Transverse colon (tissue), 4 donors: ENCODE measurements at regions not wholly inside any gene's neighbourhood (a gene's known extent, or its start where the extent isn't known, plus 50 kb on each side); places are given as distances from the start of the nearest gene placed in this dataset.

Experiments used
- DNase-seq: peaks from one replicate; pipeline ENCODE4 v3.0.0-alpha.2; 2019
- H3K27ac ChIP-seq, 4 donors: fragments of 200-600 bp; sonication (generic); 2 replicates each; pipeline ENCODE4 v1.5.1; 2016 to 2018; ENCODE audit warnings: inconsistent platforms in 4 of 4
- H3K27me3 ChIP-seq: fragments of 200-600 bp; sonication (generic); 2 replicates; pipeline ENCODE4 v1.5.1; 2017; ENCODE audit warnings: inconsistent platforms
- H3K36me3 ChIP-seq, 4 donors: fragments of 200-600 bp; sonication (generic); 2 replicates each; pipeline ENCODE4 v1.5.1; 2017 to 2019; ENCODE audit warnings: inconsistent platforms in 4 of 4
- H3K4me1 ChIP-seq, 4 donors: fragments of 200-600 bp; sonication (generic); 2 replicates each; pipeline ENCODE4 v1.5.1; 2017 to 2020; ENCODE audit warnings: inconsistent platforms in 4 of 4
- H3K4me3 ChIP-seq, 4 donors: fragments of 200-600 bp; sonication (generic); 1 replicate in 1 of 4; 2 replicates in 3 of 4; pipeline versions ENCODE4 v1.5.1 to v1.6.1; 2017 to 2019; ENCODE audit warnings: inconsistent platforms in 4 of 4
- H3K9me3 ChIP-seq, 2 donors: fragments of 200-600 bp; sonication (generic); 2 replicates each; pipeline ENCODE4 v1.5.1; 2017 to 2019; ENCODE audit warnings: inconsistent platforms in 2 of 2
- CTCF ChIP-seq, 5 experiments: fragments of 200-600 bp in 3 of 5; fragments of 450-650 bp in 2 of 5; sonication (generic) in 3 of 5; IDR thresholded peaks; 1 replicate in 2 of 5; 2 replicates in 3 of 5; pipeline ENCODE4 v1.5.1; 2016 to 2017; ENCODE audit warnings: antibody characterized with exemption in 5 of 5, inconsistent platforms in 3 of 5, mild to moderate bottlenecking in 2 of 5, moderate library complexity in 1 of 5
- EP300 ChIP-seq: sonication (generic); formaldehyde crosslinking; IDR thresholded peaks from one replicate; pipeline ENCODE4 v1.6.1; 2017; ENCODE audit warnings: antibody characterized with exemption, low read depth
- POLR2A ChIP-seq: fragments of 450-650 bp; IDR thresholded peaks from one replicate; pipeline ENCODE4 v1.6.1; 2016; ENCODE audit warnings: antibody characterized with exemption, mild to moderate bottlenecking, moderate library complexity
- POLR2AphosphoS5 ChIP-seq, 3 donors: sonication (generic); formaldehyde crosslinking; IDR thresholded peaks; one replicate each; pipeline ENCODE4 v1.6.1; 2016; ENCODE audit warnings: antibody characterized with exemption in 3 of 3
- WGBS, 2 donors: methylation state at CpG; one replicate each; pipeline ENCODE4 v1.1.5; 2018; ENCODE audit warnings: low coverage in 1 of 2; 5-methylcytosine and 5-hydroxymethylcytosine counted together
- in situ Hi-C, 4 donors: fragments of 200-750 bp; cut with MboI; loops; one replicate each; pipeline versions ENCODE4 v1.15.0 to v1.15.1; 2017; ENCODE audit warnings: low sequenced_read_pairs in 3 of 4, low pct_ligation_motif_present in 1 of 4, low pct_unique_long_range_greater_than_20kb in 1 of 4
- intact Hi-C: fragments of 100-400 bp; cut with DNase I; formaldehyde crosslinking; loops from one replicate; pipeline ENCODE4 v1.15.1; 2023; ENCODE audit warnings: low total_unique reads

- H3K4me1 ChIP-seq: no peaks in the 10 kb centered on the region
- TF ChIP-seq EP300: no peak
- TF ChIP-seq POLR2AphosphoS5 (IDR thresholded peaks at IDR 0.05): no peak
- TF ChIP-seq CTCF (IDR thresholded peaks at IDR 0.05): no peak
- no peak for TF ChIP-seq POLR2A
- no peak overlapping the region for H3K4me3 ChIP-seq
- H3K36me3 ChIP-seq: no peaks in the 10 kb centered on the region
- 74% methylated on average over 6 of the region's 6 CpGs; no CpG with 5 or more reads in 1 of the 2 donors for WGBS, 2 donors
- in situ Hi-C loops (no loop called here), intact Hi-C loops (no loop called here)
- DNase-seq: no peak
- H3K27ac ChIP-seq: no peak overlapping the region
- H3K27me3 ChIP-seq: no peaks in the 10 kb centered on the region
- H3K9me3 ChIP-seq: no peaks in the 10 kb centered on the region
Measured at GRCh38 chr2:209113026-209113425, 310.8 kb upstream of the MAP2 start.

- Histone ChIP-seq H3K27me3 (no peaks in the 10 kb centered on the region), H3K4me3 (no peak overlapping the region), H3K36me3 (no peaks in the 10 kb centered on the region), H3K4me1 (no peaks in the 10 kb centered on the region), H3K27ac (no peak overlapping the region), H3K9me3 (no peaks in the 10 kb centered on the region)
- in situ Hi-C loops (no loop called here), intact Hi-C loops (no loop called here)
- 54 to 58% methylated on average over 3 of the region's 3 CpGs for WGBS, 2 donors
- TF ChIP-seq POLR2AphosphoS5 (IDR thresholded peaks at IDR 0.05) (no peak), POLR2A (no peak), EP300 (no peak), CTCF (IDR thresholded peaks at IDR 0.05) (no peak)
- no peak for DNase-seq
Measured at GRCh38 chr2:209114588-209115240, 309.1 kb upstream of the MAP2 start.

GRCh38 chr2:209121691-209122090 lies 302.2 kb upstream of the MAP2 start:
- 0 to 77% methylated on average over 1 to 2 of the region's 2 CpGs for WGBS, 2 donors
- no peak for DNase-seq
- H3K4me1 ChIP-seq: no peaks in the 10 kb centered on the region
- intact Hi-C loops (no loop called here), in situ Hi-C loops (no loop called here)
- no peak for TF ChIP-seq POLR2AphosphoS5 (IDR thresholded peaks at IDR 0.05)
- no peak for TF ChIP-seq POLR2A
- TF ChIP-seq EP300: no peak
- TF ChIP-seq CTCF (IDR thresholded peaks at IDR 0.05): no peak
- no peak overlapping the region for H3K27ac ChIP-seq
- no peaks in the 10 kb centered on the region for H3K9me3 ChIP-seq
- H3K4me3 ChIP-seq: no peak overlapping the region
- H3K36me3 ChIP-seq: no peaks in the 10 kb centered on the region
- H3K27me3 ChIP-seq: no peaks in the 10 kb centered on the region

GRCh38 chr2:209125291-209125690 lies 298.6 kb upstream of the MAP2 start:
- no peaks in the 10 kb centered on the region for H3K9me3 ChIP-seq
- WGBS, 2 donors: 86% methylated on average over 1 of the region's 1 CpG; no CpG with 5 or more reads in 1 of the 2 donors
- TF ChIP-seq POLR2AphosphoS5 (IDR thresholded peaks at IDR 0.05) (no peak), CTCF (IDR thresholded peaks at IDR 0.05) (no peak), EP300 (no peak), POLR2A (no peak)
- H3K4me3 ChIP-seq: no peak overlapping the region
- no peak overlapping the region for H3K27ac ChIP-seq
- DNase-seq: no peak
- no peaks in the 10 kb centered on the region for H3K4me1 ChIP-seq
- H3K36me3 ChIP-seq: no peaks in the 10 kb centered on the region
- H3K27me3 ChIP-seq: no peaks in the 10 kb centered on the region
- intact Hi-C loops: no loop called here
- in situ Hi-C loops: no loop called here
